H9 (cell line): ENCODE measurements at regions not wholly inside any gene's neighbourhood (a gene's known extent, or its start where the extent isn't known, plus 50 kb on each side); places are given as distances from the start of the nearest gene placed in this dataset.

Experiments used
- DNase-seq: peaks from one replicate; pipeline ENCODE4 v3.0.0-alpha.2; 2017
- H2AFZ ChIP-seq: one replicate; pipeline ENCODE4 v1.6.1; 2013; ENCODE audit warnings: mild to moderate bottlenecking, low read length, control low read depth, moderate library complexity
- H2AK5ac ChIP-seq: 2 replicates; pipeline ENCODE4 v1.6.1; 2013; ENCODE audit warnings: low read length, control low read depth, mixed read lengths; ENCODE audit not compliant: insufficient read length
- H2BK120ac ChIP-seq: one replicate; pipeline ENCODE4 v1.6.1; 2013; ENCODE audit warnings: low read depth, mild to moderate bottlenecking, low read length, control low read depth, inconsistent platforms; ENCODE audit not compliant: poor library complexity, severe bottlenecking
- H2BK12ac ChIP-seq: 2 replicates; pipeline ENCODE4 v1.6.1; 2013; ENCODE audit warnings: low read length, control low read depth, mixed read lengths, low read depth; ENCODE audit not compliant: insufficient read length
- H2BK15ac ChIP-seq: 2 replicates; pipeline ENCODE4 v1.6.1; 2013; ENCODE audit warnings: low read depth, low read length, control low read depth
- H2BK20ac ChIP-seq: one replicate; pipeline ENCODE4 v1.6.1; 2013; ENCODE audit warnings: low read depth, mild to moderate bottlenecking, low read length, control low read depth, inconsistent platforms; ENCODE audit not compliant: poor library complexity, severe bottlenecking
- H2BK5ac ChIP-seq: 2 replicates; pipeline ENCODE4 v1.6.1; 2013; ENCODE audit warnings: low read length, control low read depth, mixed read lengths; ENCODE audit not compliant: insufficient read length
- H3K14ac ChIP-seq: 2 replicates; pipeline ENCODE4 v1.6.1; 2013; ENCODE audit warnings: low read length, control low read depth; ENCODE audit not compliant: insufficient read depth
- H3K18ac ChIP-seq: 2 replicates; pipeline ENCODE4 v1.6.1; 2013; ENCODE audit warnings: low read depth, mild to moderate bottlenecking, mixed read lengths, low read length, control low read depth; ENCODE audit not compliant: insufficient read length
- H3K23ac ChIP-seq: 2 replicates; pipeline ENCODE4 v1.6.1; 2013; ENCODE audit warnings: low read length, control low read depth, mixed read lengths, low read depth; ENCODE audit not compliant: insufficient read length
- H3K23me2 ChIP-seq: 2 replicates; pipeline ENCODE4 v1.6.1; 2013; ENCODE audit warnings: low read depth, mild to moderate bottlenecking, mixed read lengths, low read length, control low read depth; ENCODE audit not compliant: insufficient read length, poor library complexity, severe bottlenecking
- H3K27ac ChIP-seq: 2 replicates; pipeline ENCODE4 v1.5.1; 2013; ENCODE audit warnings: low read length, control low read depth, mixed read lengths, low read depth; ENCODE audit not compliant: insufficient read length
- H3K27me3 ChIP-seq: 2 replicates; pipeline ENCODE4 v1.6.1; 2013; ENCODE audit warnings: low read length, control low read depth, inconsistent platforms; ENCODE audit not compliant: insufficient read depth
- H3K4ac ChIP-seq: 2 replicates; pipeline ENCODE4 v1.6.1; 2013; ENCODE audit warnings: low read depth, mild to moderate bottlenecking, control low read depth, inconsistent platforms, low read length, moderate library complexity
- H3K4me1 ChIP-seq: 2 replicates; pipeline ENCODE4 v1.6.1; 2013; ENCODE audit warnings: low read length, control low read depth, inconsistent platforms; ENCODE audit not compliant: insufficient read depth
- H3K4me2 ChIP-seq: 2 replicates; pipeline ENCODE4 v1.6.1; 2013; ENCODE audit warnings: low read length, control low read depth, mixed read lengths; ENCODE audit not compliant: insufficient read length, insufficient read depth
- H3K56ac ChIP-seq: 2 replicates; pipeline ENCODE4 v1.6.1; 2013; ENCODE audit warnings: low read depth, mild to moderate bottlenecking, mixed read lengths, low read length, control low read depth; ENCODE audit not compliant: insufficient read length
- H3K79me1 ChIP-seq: 2 replicates; pipeline ENCODE4 v1.6.1; 2013; ENCODE audit warnings: low read depth, mild to moderate bottlenecking, moderate library complexity, low read length, control low read depth, inconsistent platforms; ENCODE audit not compliant: insufficient read depth, poor library complexity, severe bottlenecking
- H3K79me2 ChIP-seq: 2 replicates; pipeline ENCODE4 v1.6.1; 2013; ENCODE audit warnings: low read length, control low read depth, inconsistent platforms; ENCODE audit not compliant: insufficient read depth
- H3K9ac ChIP-seq: 2 replicates; pipeline ENCODE4 v1.6.1; 2013; ENCODE audit warnings: low read length, control low read depth, mixed read lengths; ENCODE audit not compliant: insufficient read length; ENCODE audit errors: extremely low read depth
- H3K9me3 ChIP-seq: one replicate; pipeline ENCODE4 v1.6.1; 2013; ENCODE audit warnings: low read depth, low read length, inconsistent platforms; ENCODE audit not compliant: control insufficient read depth
- H3T11ph ChIP-seq: one replicate; pipeline ENCODE4 v1.6.1; 2013; ENCODE audit warnings: mild to moderate bottlenecking, low read length, control low read depth, inconsistent platforms
- H4K20me1 ChIP-seq: one replicate; pipeline ENCODE4 v1.6.1; 2013; ENCODE audit not compliant: control insufficient read depth, insufficient read length, insufficient read depth
- H4K5ac ChIP-seq: 2 replicates; pipeline ENCODE4 v1.6.1; 2013; ENCODE audit warnings: low read depth, mild to moderate bottlenecking, mixed read lengths, low read length, control low read depth; ENCODE audit not compliant: insufficient read length
- H4K8ac ChIP-seq: replicated peaks from 2 replicates; pipeline ENCODE4 v1.6.1; 2013; ENCODE audit warnings: low read length, control low read depth, mixed read lengths, low read depth; ENCODE audit not compliant: insufficient read length
- H4K91ac ChIP-seq: 2 replicates; pipeline ENCODE4 v1.6.1; 2013; ENCODE audit warnings: low read depth, mild to moderate bottlenecking, moderate library complexity, mixed read lengths, low read length, control low read depth; ENCODE audit not compliant: insufficient read length
- H3K27ac Mint-ChIP-seq, 3 experiments: 2 replicates in 2 of 3; 3 replicates in 1 of 3; pipeline ENCODE4 v1.8.0; 2020 to 2021; ENCODE audit warnings: mixed read lengths in 3 of 3, mild to moderate bottlenecking in 1 of 3, moderate library complexity in 1 of 3
- H3K27me3 Mint-ChIP-seq: 2 replicates; pipeline ENCODE4 v1.8.0; 2021; ENCODE audit warnings: low read depth, mild to moderate bottlenecking, moderate library complexity, mixed read lengths
- H3K36me3 Mint-ChIP-seq, 3 experiments: 2 replicates in 2 of 3; 3 replicates in 1 of 3; pipeline ENCODE4 v1.8.0; 2020 to 2021; ENCODE audit warnings: low read depth in 3 of 3, mixed read lengths in 3 of 3; ENCODE audit not compliant: insufficient read depth in 1 of 3
- H3K4me1 Mint-ChIP-seq, 2 experiments: 2 replicates each; pipeline ENCODE4 v1.8.0; 2020; ENCODE audit warnings: mixed read lengths in 2 of 2
- H3K4me3 Mint-ChIP-seq, 2 experiments: 2 replicates in 1 of 2; 3 replicates in 1 of 2; pipeline ENCODE4 v1.8.0; 2020 to 2021; ENCODE audit warnings: mild to moderate bottlenecking in 2 of 2, mixed read lengths in 2 of 2, moderate library complexity in 1 of 2
- H3K9me3 Mint-ChIP-seq, 2 experiments: 2 replicates in 1 of 2; 3 replicates in 1 of 2; pipeline ENCODE4 v1.8.0; 2020; ENCODE audit warnings: mild to moderate bottlenecking in 2 of 2, mixed read lengths in 2 of 2, moderate library complexity in 1 of 2
- WGBS: extraction: QIAGEN DNeasy Blood & Tissue Kit; methylation state at CpG from one replicate; pipeline ENCODE4 v1.1.7; 2013; ENCODE audit warnings: missing lambda C conversion rate, low lambda C conversion rate, mixed read lengths; ENCODE audit not compliant: insufficient read length; ENCODE audit errors: extremely low coverage; 5-methylcytosine and 5-hydroxymethylcytosine counted together
- TF ChIP-seq, protein P1 (sequence below): fragments of 200-600 bp; sonication (generic); conservative IDR thresholded peaks from 3 replicates; pipeline ENCODE4 v1.8.0; 2021; ENCODE audit warnings: antibody characterized with exemption, mild to moderate bottlenecking

DNA sequence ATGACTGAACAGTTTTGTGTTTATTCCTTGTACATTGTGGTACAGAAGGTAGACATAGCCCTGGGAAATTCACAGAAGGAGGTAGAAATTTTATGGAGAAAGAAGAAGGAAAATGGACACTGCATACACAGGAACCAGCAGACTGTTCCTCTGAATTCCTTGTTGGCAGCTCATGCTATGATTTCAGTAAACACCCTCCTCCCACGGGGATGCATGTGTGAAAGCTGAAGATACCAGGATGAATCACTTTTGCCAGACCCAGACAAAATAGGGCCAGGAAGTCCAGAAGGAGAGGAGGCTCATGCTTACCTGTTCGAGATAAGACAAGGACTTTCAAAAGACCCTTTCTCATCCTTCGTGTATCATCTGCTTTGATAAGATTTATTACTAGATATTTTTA is 110.3 kb upstream of the GGTLC1 start:
- no peak overlapping the region for H3K27ac ChIP-seq
- no peaks in the 10 kb centered on the region for H3K79me2 ChIP-seq
- H3K36me3 Mint-ChIP-seq: no peaks in the 10 kb centered on the region
- no peak overlapping the region for H2BK12ac ChIP-seq
- no peak for DNase-seq
- H3K23me2 ChIP-seq: no peaks in the 10 kb centered on the region
- no peak overlapping the region for H3K4me2 ChIP-seq
- no peak overlapping the region for H4K5ac ChIP-seq
- H2AFZ ChIP-seq: no peak overlapping the region
- no peak overlapping the region for H3K9ac ChIP-seq
- no peak overlapping the region for H3K27ac Mint-ChIP-seq
- no peak overlapping the region for H2BK5ac ChIP-seq
- H2BK120ac ChIP-seq: no peak overlapping the region
- H3K27me3 Mint-ChIP-seq: peaks cover 3% of the 10 kb centered on the region
- no peak overlapping the region for H4K91ac ChIP-seq
- peaks cover 23 to 27% of the 10 kb centered on the region in 2 experiments for H3K4me1 Mint-ChIP-seq
- H3K9me3 ChIP-seq: no peaks in the 10 kb centered on the region
- no peaks in the 10 kb centered on the region for H4K20me1 ChIP-seq
- TF ChIP-seq, protein P1, sequence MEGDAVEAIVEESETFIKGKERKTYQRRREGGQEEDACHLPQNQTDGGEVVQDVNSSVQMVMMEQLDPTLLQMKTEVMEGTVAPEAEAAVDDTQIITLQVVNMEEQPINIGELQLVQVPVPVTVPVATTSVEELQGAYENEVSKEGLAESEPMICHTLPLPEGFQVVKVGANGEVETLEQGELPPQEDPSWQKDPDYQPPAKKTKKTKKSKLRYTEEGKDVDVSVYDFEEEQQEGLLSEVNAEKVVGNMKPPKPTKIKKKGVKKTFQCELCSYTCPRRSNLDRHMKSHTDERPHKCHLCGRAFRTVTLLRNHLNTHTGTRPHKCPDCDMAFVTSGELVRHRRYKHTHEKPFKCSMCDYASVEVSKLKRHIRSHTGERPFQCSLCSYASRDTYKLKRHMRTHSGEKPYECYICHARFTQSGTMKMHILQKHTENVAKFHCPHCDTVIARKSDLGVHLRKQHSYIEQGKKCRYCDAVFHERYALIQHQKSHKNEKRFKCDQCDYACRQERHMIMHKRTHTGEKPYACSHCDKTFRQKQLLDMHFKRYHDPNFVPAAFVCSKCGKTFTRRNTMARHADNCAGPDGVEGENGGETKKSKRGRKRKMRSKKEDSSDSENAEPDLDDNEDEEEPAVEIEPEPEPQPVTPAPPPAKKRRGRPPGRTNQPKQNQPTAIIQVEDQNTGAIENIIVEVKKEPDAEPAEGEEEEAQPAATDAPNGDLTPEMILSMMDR: no peak
- no peak overlapping the region for H3K4me3 Mint-ChIP-seq
- no CpG with 5 or more reads among the region's 3 CpGs for WGBS
- no peaks in the 10 kb centered on the region for H3K9me3 Mint-ChIP-seq
- no peak overlapping the region for H2AK5ac ChIP-seq
- no peak overlapping the region for H2BK20ac ChIP-seq
- H2BK15ac ChIP-seq: no peak overlapping the region
- no peak overlapping the region for H3K56ac ChIP-seq
- H3K27me3 ChIP-seq: no peaks in the 10 kb centered on the region; the same call in 1 of the 2 replicates
- no peaks in the 10 kb centered on the region for H3K79me1 ChIP-seq
- no peak overlapping the region for H3K14ac ChIP-seq
- no peaks in the 10 kb centered on the region for H3K4me1 ChIP-seq
- H3T11ph ChIP-seq: no peak overlapping the region
- no peak overlapping the region for H4K8ac ChIP-seq
- no peak overlapping the region for H3K23ac ChIP-seq
- no peak overlapping the region for H3K18ac ChIP-seq
- H3K4ac ChIP-seq: no peak overlapping the region
